ENCODE measurements at regions not wholly inside any gene's neighbourhood (a gene's known extent, or its start where the extent isn't known, plus 50 kb on each side); places are given as distances from the start of the nearest gene placed in this dataset.

- TF ChIP-seq EZH2 (optimal IDR thresholded peaks at IDR 0.05; ENCODE audit: low read depth, low read length) (no peak), CTCF (IDR thresholded peaks at IDR 0.05; ENCODE audit: low read length) (no peak), EZH2phosphoT487 (IDR thresholded peaks at IDR 0.05; ENCODE audit: low read length) (no peak)
Measured at GRCh38 chr4:13988353-13989305, 361.1 kb upstream of the BOD1L1 start.

All from MM.1S (cell line).